Uterus (tissue), 2 donors: ENCODE measurements at regions not wholly inside any gene's neighbourhood (a gene's known extent, or its start where the extent isn't known, plus 50 kb on each side); places are given as distances from the start of the nearest gene placed in this dataset.

Experiments
- CTCF ChIP-seq, 4 experiments: fragments of 200-600 bp in 2 of 4; fragments of 450-650 bp in 2 of 4; sonication (generic) in 2 of 4; IDR thresholded peaks; one replicate each; pipeline ENCODE4 v1.5.1; 2016 to 2019; ENCODE audit warnings: antibody characterized with exemption in 4 of 4, mild to moderate bottlenecking in 2 of 4, moderate library complexity in 1 of 4
- POLR2A ChIP-seq, 2 donors: fragments of 450-650 bp; IDR thresholded peaks; one replicate each; pipeline ENCODE4 v1.6.1; 2016; ENCODE audit warnings: antibody characterized with exemption in 2 of 2, mild to moderate bottlenecking in 1 of 2, moderate library complexity in 1 of 2

GRCh38 chr3:197447057-197447456 is 108.7 kb downstream of the BDH1 start:
- TF ChIP-seq POLR2A (IDR thresholded peaks at IDR 0.05) (no peak), CTCF (IDR thresholded peaks at IDR 0.05) (no peak)
